Right lobe of liver (tissue), 4 donors: ENCODE measurements at regions not wholly inside any gene's neighbourhood (a gene's known extent, or its start where the extent isn't known, plus 50 kb on each side); places are given as distances from the start of the nearest gene placed in this dataset.

Source experiments
- POLR2A ChIP-seq: fragments of 450-650 bp; IDR thresholded peaks from one replicate; pipeline ENCODE4 v1.6.1; 2017; ENCODE audit warnings: antibody characterized with exemption, mild to moderate bottlenecking
- TF ChIP-seq, protein P1 (sequence below), 4 donors: fragments of 200-600 bp in 3 of 4; fragments of 450-650 bp in 1 of 4; IDR thresholded peaks; one replicate each; pipeline versions ENCODE4 v1.5.1 to v1.8.0; 2016 to 2022; ENCODE audit warnings: antibody characterized with exemption in 4 of 4, mild to moderate bottlenecking in 2 of 4
- donor health status: DM: no; HTN: no; CAD: no.
- donor health status: DM: no; HTN: no; CAD: no.
- donor health status: DM: no; HTN: yes; CAD: no.

DNA sequence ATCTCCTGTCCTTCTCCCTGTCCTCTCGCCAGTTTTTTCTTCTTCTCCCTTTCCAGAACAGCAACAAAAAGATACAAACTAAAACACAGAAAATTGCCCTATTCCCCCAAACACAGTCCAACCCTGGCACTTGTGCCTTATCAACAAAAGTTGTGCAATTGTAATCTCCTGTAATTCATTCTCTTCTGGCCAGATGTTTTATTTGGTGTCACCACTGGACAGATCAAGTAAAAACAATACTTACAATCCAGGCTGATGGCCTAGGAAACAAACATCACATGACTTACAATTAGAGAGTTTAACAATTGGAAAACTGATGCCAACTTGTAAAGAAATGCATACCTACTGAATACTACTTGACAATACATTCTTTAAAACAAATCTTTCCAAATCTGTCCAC, 231.6 kb downstream of the ETV1 start:
- TF ChIP-seq POLR2A = no peak
- TF ChIP-seq, protein P1, sequence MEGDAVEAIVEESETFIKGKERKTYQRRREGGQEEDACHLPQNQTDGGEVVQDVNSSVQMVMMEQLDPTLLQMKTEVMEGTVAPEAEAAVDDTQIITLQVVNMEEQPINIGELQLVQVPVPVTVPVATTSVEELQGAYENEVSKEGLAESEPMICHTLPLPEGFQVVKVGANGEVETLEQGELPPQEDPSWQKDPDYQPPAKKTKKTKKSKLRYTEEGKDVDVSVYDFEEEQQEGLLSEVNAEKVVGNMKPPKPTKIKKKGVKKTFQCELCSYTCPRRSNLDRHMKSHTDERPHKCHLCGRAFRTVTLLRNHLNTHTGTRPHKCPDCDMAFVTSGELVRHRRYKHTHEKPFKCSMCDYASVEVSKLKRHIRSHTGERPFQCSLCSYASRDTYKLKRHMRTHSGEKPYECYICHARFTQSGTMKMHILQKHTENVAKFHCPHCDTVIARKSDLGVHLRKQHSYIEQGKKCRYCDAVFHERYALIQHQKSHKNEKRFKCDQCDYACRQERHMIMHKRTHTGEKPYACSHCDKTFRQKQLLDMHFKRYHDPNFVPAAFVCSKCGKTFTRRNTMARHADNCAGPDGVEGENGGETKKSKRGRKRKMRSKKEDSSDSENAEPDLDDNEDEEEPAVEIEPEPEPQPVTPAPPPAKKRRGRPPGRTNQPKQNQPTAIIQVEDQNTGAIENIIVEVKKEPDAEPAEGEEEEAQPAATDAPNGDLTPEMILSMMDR (IDR thresholded peaks at IDR 0.05) = no peak
